ENCODE measurements at regions not wholly inside any gene's neighbourhood (a gene's known extent, or its start where the extent isn't known, plus 50 kb on each side); places are given as distances from the start of the nearest gene placed in this dataset.
A peak's percentile ranks its signal among the peaks of the same experiment; 100 is the strongest.

- peak in 1 of 2 experiments; percentile 5 for DNase-seq (ENCODE audit: low read depth in 1 of 2, low spot score in 1 of 2)
- Histone ChIP-seq H3K4me3 (no peak overlapping the region), H3K4me1 (no peaks in the 10 kb centered on the region), H3K9me3 (no peaks in the 10 kb centered on the region), H3K27ac (no peak overlapping the region), H3K4me2 (no peak overlapping the region)
- ChIA-PET CTCF (no interaction called here), POLR2A (no interaction called here)
- ATAC-seq, result no peak
- WGBS (ENCODE audit: missing lambda C conversion rate), result 94% methylated on average over 1 of the region's 1 CpG
- no peak for TF ChIP-seq TP53 (CRISPR knock-in tag; IDR thresholded peaks at IDR 0.05)
- FAIRE-seq, result no peak
Measured at GRCh38 chr4:136002316-136002715, 1530.0 kb downstream of the PCDH18 start.

DNA sequence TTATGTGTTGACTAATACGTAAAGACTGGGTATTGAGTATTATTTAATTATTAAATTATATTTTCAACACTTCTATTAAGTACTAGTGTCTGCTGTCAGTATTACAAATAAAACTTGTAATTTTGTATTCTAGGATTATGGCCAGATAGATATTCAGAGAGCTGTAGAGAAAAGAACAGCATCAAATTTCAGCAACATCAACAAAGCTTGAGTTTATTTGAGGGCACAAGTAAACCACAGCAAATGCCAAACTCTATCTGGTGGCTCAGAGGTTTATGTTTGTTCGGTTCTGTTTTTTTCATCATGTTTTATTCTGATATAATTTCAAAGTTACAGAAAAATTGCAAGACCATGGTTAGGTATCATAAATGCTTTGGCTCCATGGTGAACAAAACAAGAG is 1530.5 kb downstream of the PCDH18 start:
- no peaks in the 10 kb centered on the region for H3K4me1 ChIP-seq
- WGBS (ENCODE audit: missing lambda C conversion rate), result 47% methylated on average over 2 of the region's 2 CpGs
- DNase-seq (ENCODE audit: low read depth in 1 of 2, low spot score in 1 of 2) (no peak), FAIRE-seq (no peak), ATAC-seq (no peak)
- no peak for TF ChIP-seq FOSL2 (IDR thresholded peaks at IDR 0.05)
- no peak for TF ChIP-seq FOSL2 (CRISPR knock-in tag; IDR thresholded peaks at IDR 0.05)
- TF ChIP-seq MAX (IDR thresholded peaks at IDR 0.05), result no peak
- no peak for TF ChIP-seq EHF (CRISPR knock-in tag; IDR thresholded peaks at IDR 0.05)
- TF ChIP-seq REST (IDR thresholded peaks at IDR 0.05), result no peak
- TF ChIP-seq JUNB (IDR thresholded peaks at IDR 0.05), result no peak
- TF ChIP-seq PHF8 (IDR thresholded peaks at IDR 0.05; ENCODE audit: borderline replicate concordance, low read depth), result no peak
- no peak for TF ChIP-seq CBX2 (IDR thresholded peaks at IDR 0.05; ENCODE audit: borderline replicate concordance, low read depth)
- H3K27ac ChIP-seq, result no peak overlapping the region
- no peak overlapping the region for H3K4me3 ChIP-seq
- no peaks in the 10 kb centered on the region for H3K9me3 ChIP-seq
- no peak overlapping the region for H3K4me2 ChIP-seq
- CTCF ChIA-PET, result no interaction called here
- POLR2A ChIA-PET, result no interaction called here

GRCh38 chr4:136000246-136000645 is 1532.0 kb downstream of the PCDH18 start:
- ChIA-PET CTCF (no interaction called here), POLR2A (no interaction called here)
- Histone ChIP-seq H3K27ac (no peak overlapping the region), H3K9me3 (no peaks in the 10 kb centered on the region), H3K4me2 (no peak overlapping the region), H3K4me1 (no peaks in the 10 kb centered on the region), H3K4me3 (no peak overlapping the region)
- WGBS (ENCODE audit: missing lambda C conversion rate), result 3% methylated on average over 1 of the region's 1 CpG
- TF ChIP-seq HOXB13 (CRISPR knock-in tag; IDR thresholded peaks at IDR 0.05; ENCODE audit: low read depth), result no peak
- TF ChIP-seq CHD4 (IDR thresholded peaks at IDR 0.05; ENCODE audit: borderline replicate concordance), result no peak
- no peak for TF ChIP-seq POLR2AphosphoS2 (conservative IDR thresholded peaks at IDR 0.05; ENCODE audit: low read length)
- no peak for TF ChIP-seq GATA3 (IDR thresholded peaks at IDR 0.05; ENCODE audit: borderline replicate concordance)
- no peak for TF ChIP-seq MAFK (IDR thresholded peaks at IDR 0.05; ENCODE audit: partially characterized antibody)
- no peak for TF ChIP-seq RARB (CRISPR knock-in tag; IDR thresholded peaks at IDR 0.05)
- TF ChIP-seq SMC3 (IDR thresholded peaks at IDR 0.05), result no peak
- no peak for ATAC-seq
- no peak for FAIRE-seq
- DNase-seq (ENCODE audit: low read depth in 1 of 2, low spot score in 1 of 2), result no peak

- Histone ChIP-seq H3K4me3 (no peak overlapping the region), H3K27ac (no peak overlapping the region), H3K4me2 (no peak overlapping the region), H3K4me1 (no peaks in the 10 kb centered on the region), H3K9me3 (no peaks in the 10 kb centered on the region)
- ATAC-seq, result no peak
- POLR2A ChIA-PET, result no interaction called here
- CTCF ChIA-PET, result no interaction called here
- no peak for DNase-seq (ENCODE audit: low read depth in 1 of 2, low spot score in 1 of 2)
- no peak for FAIRE-seq
- 58% methylated on average over 6 of the region's 7 CpGs for WGBS (ENCODE audit: missing lambda C conversion rate)
- TF ChIP-seq, protein P1, sequence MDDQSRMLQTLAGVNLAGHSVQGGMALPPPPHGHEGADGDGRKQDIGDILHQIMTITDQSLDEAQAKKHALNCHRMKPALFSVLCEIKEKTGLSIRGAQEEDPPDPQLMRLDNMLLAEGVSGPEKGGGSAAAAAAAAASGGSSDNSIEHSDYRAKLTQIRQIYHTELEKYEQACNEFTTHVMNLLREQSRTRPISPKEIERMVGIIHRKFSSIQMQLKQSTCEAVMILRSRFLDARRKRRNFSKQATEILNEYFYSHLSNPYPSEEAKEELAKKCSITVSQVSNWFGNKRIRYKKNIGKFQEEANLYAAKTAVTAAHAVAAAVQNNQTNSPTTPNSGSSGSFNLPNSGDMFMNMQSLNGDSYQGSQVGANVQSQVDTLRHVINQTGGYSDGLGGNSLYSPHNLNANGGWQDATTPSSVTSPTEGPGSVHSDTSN (IDR thresholded peaks at IDR 0.05), result no peak
- TF ChIP-seq ZSCAN20 (CRISPR knock-in tag; IDR thresholded peaks at IDR 0.05) (no peak), JUNB (IDR thresholded peaks at IDR 0.05) (no peak), RCOR1 (IDR thresholded peaks at IDR 0.05; ENCODE audit: low read depth, low read length) (no peak), E2F6 (IDR thresholded peaks at IDR 0.05; ENCODE audit: borderline replicate concordance, low read depth) (no peak), FOSL2 (IDR thresholded peaks at IDR 0.05) (no peak), FOSL2 (CRISPR knock-in tag; IDR thresholded peaks at IDR 0.05) (no peak), ZC3H11A (IDR thresholded peaks at IDR 0.05) (no peak), HMGXB4 (CRISPR knock-in tag; IDR thresholded peaks at IDR 0.05; ENCODE audit: borderline replicate concordance) (no peak), NFE2L2 (conservative IDR thresholded peaks at IDR 0.05; ENCODE audit: low read length) (no peak), CEBPB (IDR thresholded peaks at IDR 0.05) (no peak), HOXB5 (CRISPR knock-in tag; IDR thresholded peaks at IDR 0.05) (no peak), KDM1A (IDR thresholded peaks at IDR 0.05; ENCODE audit: low read depth) (no peak)
Measured at GRCh38 chr4:135994360-135994759, 1537.9 kb downstream of the PCDH18 start.

Data from A549 (cell line).